Esophagus squamous epithelium (tissue), 4 donors: ENCODE measurements at regions not wholly inside any gene's neighbourhood (a gene's known extent, or its start where the extent isn't known, plus 50 kb on each side); places are given as distances from the start of the nearest gene placed in this dataset.

Source experiments
- CTCF ChIP-seq, 6 experiments: fragments of 450-650 bp in 4 of 6; fragments of 200-600 bp in 2 of 6; sonication (generic) in 2 of 6; IDR thresholded peaks; one replicate each; pipeline ENCODE4 v1.5.1; 2016 to 2019; ENCODE audit warnings: antibody characterized with exemption in 6 of 6, mild to moderate bottlenecking in 4 of 6, moderate library complexity in 4 of 6
- POLR2A ChIP-seq, 4 donors: fragments of 450-650 bp; IDR thresholded peaks; one replicate each; pipeline ENCODE4 v1.6.1; 2017; ENCODE audit warnings: antibody characterized with exemption in 4 of 4, mild to moderate bottlenecking in 4 of 4, moderate library complexity in 3 of 4

- no peak for TF ChIP-seq CTCF (IDR thresholded peaks at IDR 0.05)
- no peak for TF ChIP-seq POLR2A (IDR thresholded peaks at IDR 0.05)
These were observed 67.1 kb upstream of the BBX start for GRCh38 chr3:107455621-107456020.
